NCI-H345 treated with DMSO at 0.1 percent for 48 hours (cell line): ENCODE measurements at regions not wholly inside any gene's neighbourhood (a gene's known extent, or its start where the extent isn't known, plus 50 kb on each side); places are given as distances from the start of the nearest gene placed in this dataset.

Experiments
- DNase-seq: peaks from one replicate; lab custom pipeline; 2025; ENCODE audit not compliant: unreplicated experiment; lab: John Stamatoyannopoulos, UW

DNA sequence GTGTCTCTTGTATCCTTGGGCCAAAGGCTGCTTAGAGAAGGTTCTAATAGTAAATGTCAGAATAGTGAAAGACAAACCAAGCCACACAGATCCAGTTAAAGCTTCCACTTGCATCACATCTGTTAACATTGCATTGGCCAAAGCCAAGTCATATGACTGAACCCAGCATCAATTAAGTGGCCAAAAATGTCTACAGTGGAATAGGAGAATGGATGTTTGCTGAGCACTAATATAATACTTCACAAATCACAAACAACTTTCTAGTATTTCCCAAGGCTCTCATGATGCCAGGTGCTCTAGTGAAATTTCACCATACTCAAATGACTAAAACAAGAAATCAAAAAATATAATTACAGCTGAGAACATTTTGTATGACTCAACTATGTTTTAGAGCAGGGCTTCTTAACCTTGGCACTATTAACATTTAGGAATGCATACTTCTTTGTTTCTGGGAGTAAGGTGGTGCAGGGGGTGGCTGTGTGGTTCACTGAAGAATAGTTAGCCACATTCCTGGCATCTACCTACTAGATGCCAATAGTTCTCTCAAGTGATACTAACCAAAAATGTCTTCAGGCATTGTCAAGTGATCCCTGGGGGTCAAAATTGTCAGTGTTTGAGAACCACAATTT is 148.0 kb upstream of the SPTLC3 start:
- DNase-seq, result no peak

DNA sequence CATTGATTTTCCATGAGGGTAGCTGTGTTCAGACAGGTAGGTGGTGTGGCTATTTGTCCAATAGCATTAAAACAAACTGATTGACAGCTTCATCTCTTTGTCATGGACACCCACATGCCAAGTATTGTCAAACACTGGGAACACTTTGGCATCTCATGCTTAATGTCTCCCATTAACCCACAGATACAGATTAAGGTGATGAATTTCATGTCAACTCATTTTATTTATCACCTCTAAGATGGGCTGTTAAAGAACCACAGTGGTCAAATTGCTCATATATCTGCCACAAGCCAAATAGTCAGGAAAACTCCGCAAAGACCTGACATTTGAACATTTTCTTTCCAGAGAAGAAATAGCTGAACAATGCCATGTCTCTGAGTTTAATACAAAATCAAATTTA is 139.1 kb upstream of the SPTLC3 start:
- no peak for DNase-seq

DNA sequence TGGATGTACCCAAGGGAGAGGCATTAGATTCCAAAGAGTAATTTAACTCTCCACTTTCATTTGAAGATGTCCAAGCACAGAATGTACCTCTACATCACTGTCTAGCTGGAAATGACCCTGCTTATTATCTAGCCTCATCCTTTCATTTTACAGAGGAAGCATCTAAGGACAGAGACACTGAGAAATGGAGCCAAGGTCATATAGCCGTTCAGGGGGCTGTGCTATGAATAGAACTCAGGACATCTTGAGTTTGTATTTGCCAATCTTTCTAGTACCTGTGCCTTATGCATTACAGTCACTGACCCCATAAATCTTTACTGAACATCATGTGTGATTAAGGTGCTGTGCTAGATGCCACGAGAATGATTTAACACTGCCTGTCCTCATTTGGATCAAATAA is 138.2 kb upstream of the SPTLC3 start:
- DNase-seq, result no peak

GRCh38 chr20:12874933-12875332 is 133.8 kb upstream of the SPTLC3 start:
- no peak for DNase-seq

DNA sequence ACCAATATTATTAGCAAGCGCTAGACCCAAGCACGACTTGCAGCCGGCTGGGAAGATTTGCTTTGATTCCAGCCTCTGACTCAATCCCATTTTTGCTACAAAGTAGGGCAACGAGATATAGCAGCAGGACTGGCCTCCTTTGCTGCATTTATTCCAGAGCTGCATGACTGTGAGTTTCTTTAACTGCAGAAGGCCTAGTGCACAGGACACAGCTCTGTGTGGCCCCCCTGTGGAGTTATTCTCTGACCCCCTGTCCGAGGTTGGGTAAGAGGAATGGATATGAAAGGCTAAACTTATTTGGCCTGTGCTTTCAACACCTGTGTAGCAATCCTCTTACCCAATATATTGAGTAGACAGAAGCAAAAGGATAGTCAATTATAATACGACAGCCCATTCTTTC is 133.3 kb upstream of the SPTLC3 start:
- no peak for DNase-seq

DNA sequence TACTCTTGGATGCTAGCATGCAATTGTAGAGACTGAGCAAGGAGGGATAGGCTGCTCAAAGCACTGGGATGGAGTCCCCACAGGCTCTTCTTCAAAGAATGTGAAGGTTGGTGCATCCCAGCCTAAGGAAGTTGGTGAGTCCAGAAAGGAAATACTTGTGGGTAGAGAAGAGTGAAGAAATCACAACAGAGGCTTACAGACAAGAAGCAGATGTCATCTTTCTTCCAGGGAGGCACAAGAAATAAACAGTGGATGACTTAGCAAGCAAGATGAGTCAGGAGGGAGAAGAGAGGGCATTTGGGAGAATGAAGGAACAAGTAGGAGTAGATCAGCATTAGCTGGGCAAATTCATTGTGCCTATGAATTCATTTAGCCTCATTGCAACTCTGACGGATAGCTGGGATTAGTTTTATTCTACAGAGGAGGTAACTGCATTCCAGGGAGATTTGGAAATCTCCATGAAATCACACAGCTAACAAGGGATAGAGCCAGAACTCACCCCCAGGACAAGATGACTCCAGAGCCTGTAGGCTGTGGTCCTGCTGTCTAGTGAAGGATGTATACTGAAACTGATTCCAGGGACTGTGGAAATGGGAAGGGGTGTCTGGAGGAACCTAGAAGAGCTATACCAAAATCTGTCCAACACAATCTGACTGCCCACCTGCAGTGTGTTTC is 125.8 kb upstream of the SPTLC3 start:
- DNase-seq, result no peak

DNA sequence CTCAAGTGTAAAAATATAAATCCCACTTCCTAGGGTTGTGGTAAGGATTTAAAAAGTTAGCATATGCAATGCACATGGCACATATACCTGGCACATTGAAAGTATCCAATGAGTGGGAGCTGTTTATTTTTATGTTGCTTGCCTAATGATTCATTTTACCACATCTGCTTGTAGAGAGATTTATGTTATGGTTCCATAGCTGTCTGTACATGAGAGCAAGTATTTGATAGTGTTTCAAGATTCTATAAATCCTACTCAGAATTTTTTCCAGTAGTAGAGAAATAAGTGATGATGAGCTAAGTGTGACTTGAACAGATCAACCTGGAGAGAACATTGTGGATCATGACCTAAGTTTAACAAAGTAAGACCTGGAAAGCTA is 125.3 kb upstream of the SPTLC3 start:
- DNase-seq, result no peak

DNA sequence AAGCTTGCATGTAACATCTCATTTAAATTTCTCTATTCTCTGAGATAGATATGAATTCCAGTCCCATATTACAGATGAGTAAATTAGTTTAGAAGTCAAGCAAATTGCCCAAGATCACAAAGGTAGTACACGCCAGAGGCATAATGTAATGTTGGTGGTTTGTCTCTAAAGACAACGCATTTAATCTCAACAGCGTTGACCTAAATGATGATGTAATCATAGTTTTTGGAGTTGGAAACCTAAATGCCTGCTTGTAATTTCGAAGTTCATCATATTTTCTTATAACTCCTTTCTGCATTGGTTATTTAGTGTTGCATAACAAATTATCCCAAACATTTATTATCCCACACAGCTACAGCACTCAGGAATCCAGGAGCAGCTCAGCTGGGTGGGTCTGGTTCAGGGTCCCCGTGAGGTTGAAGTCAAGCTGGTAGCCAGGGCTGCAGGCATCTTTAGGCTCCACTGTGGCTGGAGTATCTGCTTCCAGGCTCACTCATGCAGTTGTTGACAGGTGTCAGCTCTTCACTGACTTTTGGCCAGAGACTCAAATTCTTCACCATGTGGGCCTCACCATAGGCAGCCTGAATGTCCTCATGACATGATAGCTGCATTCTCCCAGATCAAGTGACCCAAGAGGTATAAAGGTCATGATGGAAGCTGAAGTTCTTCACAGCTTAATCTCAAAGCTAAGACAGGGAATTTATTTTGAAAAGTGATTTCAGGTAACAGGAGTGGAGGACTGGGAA is 122.0 kb upstream of the SPTLC3 start:
- DNase-seq, result no peak

DNA sequence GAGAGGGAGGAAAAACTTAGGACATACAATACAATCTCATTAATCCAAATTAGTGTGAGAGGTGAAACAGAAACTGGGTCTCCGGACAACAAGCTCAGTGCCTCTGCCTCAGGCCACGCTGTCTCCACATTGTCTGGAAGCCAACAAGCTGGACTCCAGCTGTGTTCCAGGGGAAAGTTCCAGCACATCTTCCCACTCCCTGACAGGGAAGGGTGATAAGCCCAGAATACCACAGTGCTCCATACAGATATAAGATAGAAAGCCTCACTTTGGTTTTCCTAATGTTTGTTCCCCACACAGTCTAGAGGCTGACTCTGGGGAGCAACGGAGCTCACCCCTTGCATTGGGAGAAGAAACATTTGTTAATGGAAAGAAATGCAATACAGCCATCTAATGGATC is 117.1 kb upstream of the SPTLC3 start:
- no peak for DNase-seq

DNA sequence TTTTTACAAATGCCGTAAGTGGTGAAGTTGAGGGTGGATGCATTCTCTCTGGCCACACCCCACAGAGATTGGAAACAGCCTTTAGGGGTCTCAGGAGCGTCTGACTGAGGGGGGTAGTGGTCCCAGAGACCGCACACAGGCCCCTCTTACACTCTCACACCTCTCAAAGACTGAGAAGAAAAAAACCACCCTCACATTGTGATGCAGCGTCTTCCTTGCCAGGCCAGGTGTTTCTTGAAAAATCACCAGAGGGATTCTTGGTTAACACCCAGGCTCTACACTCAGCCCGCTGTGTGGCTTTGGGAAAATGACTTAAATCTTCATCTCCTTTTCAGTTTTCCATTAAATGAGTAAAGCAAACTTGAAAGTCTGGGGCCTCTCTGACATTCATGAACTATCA is 115.8 kb upstream of the SPTLC3 start:
- DNase-seq, result no peak

- DNase-seq, result no peak
Measured at GRCh38 chr20:12893653-12894052, 115.1 kb upstream of the SPTLC3 start.

DNA sequence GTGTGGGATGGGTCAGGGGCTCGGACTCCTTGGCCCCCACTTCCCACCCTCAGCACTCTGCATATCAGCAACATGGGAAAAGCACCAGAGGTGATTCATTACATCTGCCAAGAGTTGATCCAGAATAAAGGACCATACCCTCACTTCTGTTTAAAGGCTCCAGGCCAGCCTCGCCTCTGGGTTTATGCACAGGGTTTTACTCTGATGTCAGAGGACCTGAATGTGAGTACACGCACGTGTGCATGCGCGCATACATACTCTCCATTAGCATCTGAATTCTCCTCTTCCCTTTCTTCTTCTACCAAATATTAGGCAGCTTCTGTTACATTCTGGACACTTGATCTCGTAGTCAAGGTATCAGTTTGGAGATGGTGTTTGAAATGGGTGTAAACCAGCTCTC is 114.7 kb upstream of the SPTLC3 start:
- DNase-seq, result no peak

- no peak for DNase-seq
Measured at GRCh38 chr20:12896180-12896579, 112.6 kb upstream of the SPTLC3 start.

DNA sequence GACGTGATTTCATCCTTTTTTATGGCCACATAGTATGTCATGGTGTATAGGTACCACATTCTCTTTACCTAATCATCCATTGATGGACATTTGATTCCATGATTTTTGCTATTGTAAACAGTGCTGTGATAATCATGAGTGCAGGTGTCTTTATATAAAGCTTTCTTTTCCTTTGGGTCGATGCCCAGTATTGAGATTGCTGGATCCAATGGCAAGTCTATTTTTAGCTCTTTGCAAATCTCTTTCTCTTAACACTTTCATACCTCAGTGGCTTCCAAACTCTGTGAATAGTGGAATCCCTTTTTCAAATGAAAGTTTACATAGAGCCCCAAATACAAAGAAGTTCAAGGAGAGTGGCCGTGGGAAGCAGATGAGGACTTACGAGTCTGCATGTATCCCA is 105.8 kb upstream of the SPTLC3 start:
- DNase-seq, result no peak

- no peak for DNase-seq
Measured at GRCh38 chr20:12906361-12906760, 102.4 kb upstream of the SPTLC3 start.

- DNase-seq, result no peak
Measured at GRCh38 chr20:12911372-12911771, 97.4 kb upstream of the SPTLC3 start.

GRCh38 chr20:12913781-12914443 is 94.9 kb upstream of the SPTLC3 start:
- no peak for DNase-seq

DNA sequence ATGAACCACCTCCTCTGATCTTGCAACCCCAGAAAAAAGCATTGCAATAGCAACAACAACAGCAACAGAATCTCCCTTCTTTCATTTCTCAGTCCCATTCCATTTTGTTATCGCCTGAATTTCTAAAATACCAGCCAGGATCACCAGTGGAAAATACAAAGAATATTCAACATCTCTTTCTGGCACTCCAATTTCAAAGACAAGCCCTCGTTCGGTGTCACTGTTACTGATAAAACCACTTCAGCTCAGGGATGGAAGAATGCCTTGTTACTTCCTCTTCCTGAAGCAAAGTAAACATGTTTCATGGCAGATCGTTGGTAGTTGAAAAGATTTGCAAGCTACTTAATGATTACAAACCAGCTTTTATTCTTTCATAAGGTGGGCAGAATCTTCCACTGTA is 94.0 kb upstream of the SPTLC3 start:
- DNase-seq, result no peak

DNA sequence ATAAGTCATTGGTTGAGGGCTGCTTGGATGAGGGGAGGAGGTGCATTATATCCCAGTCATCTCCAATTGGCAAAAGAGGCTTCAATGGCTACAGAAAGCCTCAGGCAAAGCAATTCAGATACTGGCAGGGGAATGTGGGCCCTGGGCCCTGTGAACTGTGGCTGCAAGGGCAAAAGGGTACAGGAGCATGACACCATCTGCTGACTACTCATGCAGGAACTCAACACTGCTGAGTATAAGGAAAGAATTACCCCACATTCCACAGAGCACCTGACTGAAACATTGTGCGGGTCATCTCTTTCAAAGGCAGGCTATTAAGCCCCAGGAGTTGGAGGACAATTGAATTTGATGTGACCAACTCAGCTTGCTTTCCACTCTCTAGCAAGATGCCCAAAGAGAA is 92.1 kb upstream of the SPTLC3 start:
- DNase-seq, result no peak

GRCh38 chr20:12924126-12924525 is 84.6 kb upstream of the SPTLC3 start:
- no peak for DNase-seq

DNA sequence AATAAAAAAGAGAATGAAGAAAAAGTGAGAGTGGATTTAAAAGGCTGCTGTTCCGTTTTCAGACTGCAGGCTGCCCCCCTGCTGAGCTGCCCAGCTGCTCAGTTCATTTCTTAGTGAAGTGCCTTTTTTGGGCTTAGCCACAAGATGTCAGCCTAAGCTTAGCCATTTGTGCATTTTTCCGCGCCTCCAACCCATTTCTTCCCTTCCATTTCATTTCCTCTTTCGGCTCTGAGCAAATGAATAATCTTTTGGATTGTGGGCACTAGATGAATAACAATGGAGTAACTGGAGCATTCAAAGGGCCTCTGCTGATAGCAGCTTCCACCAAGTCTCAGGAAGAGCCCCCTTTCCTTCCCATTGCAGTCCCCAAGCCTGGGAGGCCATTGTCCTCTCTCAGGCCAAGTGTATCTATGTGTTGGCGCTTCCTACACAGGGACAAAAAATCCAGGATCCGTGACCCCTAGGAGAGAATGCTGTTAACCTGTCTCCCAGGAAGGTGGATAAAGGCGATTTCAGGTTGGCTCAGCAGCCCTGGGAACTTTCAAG is 83.5 kb upstream of the SPTLC3 start:
- peak; percentile 85 for DNase-seq
